ENCODE measurements at regions not wholly inside any gene's neighbourhood (a gene's known extent, or its start where the extent isn't known, plus 50 kb on each side); places are given as distances from the start of the nearest gene placed in this dataset.

GRCh38 chr4:34723605-34724004 is 1520.7 kb downstream of the ARAP2 start:
- Histone ChIP-seq H3K4me3 (ENCODE audit: low read depth, low read length, poor library complexity, severe bottlenecking) (no peak overlapping the region), H3K4me2 (ENCODE audit: low read length) (no peak overlapping the region), H2AFZ (ENCODE audit: low read length) (no peak overlapping the region), H3K36me3 (ENCODE audit: insufficient read depth, low read length) (no peaks in the 10 kb centered on the region), H4K20me1 (ENCODE audit: insufficient read depth, low read length) (no peaks in the 10 kb centered on the region), H3K9ac (ENCODE audit: low read length) (no peak overlapping the region), H3K4me1 (ENCODE audit: insufficient read depth, low read length, severe bottlenecking) (no peaks in the 10 kb centered on the region), H3K9me2 (ENCODE audit: low read depth, low read length) (no peaks in the 10 kb centered on the region), H3K27ac (ENCODE audit: low read depth, low read length, poor library complexity, severe bottlenecking) (no peak overlapping the region), H3K9me3 (ENCODE audit: low read length) (no peaks in the 10 kb centered on the region), H3K79me2 (ENCODE audit: insufficient read depth, low read length) (no peaks in the 10 kb centered on the region), H3K27me3 (ENCODE audit: insufficient read depth, low read length) (no peaks in the 10 kb centered on the region), H3F3A (ENCODE audit: insufficient read depth, low read length) (no peaks in the 10 kb centered on the region)
- no peak for TF ChIP-seq EZH2 (IDR thresholded peaks at IDR 0.05; ENCODE audit: borderline replicate concordance, low read length)

GRCh38 chr4:34724491-34724890 is 1519.8 kb downstream of the ARAP2 start:
- Histone ChIP-seq H3K4me3 (ENCODE audit: low read depth, low read length, poor library complexity, severe bottlenecking) (no peak overlapping the region), H3K9me3 (ENCODE audit: low read length) (no peaks in the 10 kb centered on the region), H3K9me2 (ENCODE audit: low read depth, low read length) (no peaks in the 10 kb centered on the region), H3K9ac (ENCODE audit: low read length) (no peak overlapping the region), H3K27me3 (ENCODE audit: insufficient read depth, low read length) (no peaks in the 10 kb centered on the region), H2AFZ (ENCODE audit: low read length) (no peak overlapping the region), H3F3A (ENCODE audit: insufficient read depth, low read length) (no peaks in the 10 kb centered on the region), H3K27ac (ENCODE audit: low read depth, low read length, poor library complexity, severe bottlenecking) (no peak overlapping the region), H3K4me1 (ENCODE audit: insufficient read depth, low read length, severe bottlenecking) (no peaks in the 10 kb centered on the region), H3K79me2 (ENCODE audit: insufficient read depth, low read length) (no peaks in the 10 kb centered on the region), H3K36me3 (ENCODE audit: insufficient read depth, low read length) (no peaks in the 10 kb centered on the region), H3K4me2 (ENCODE audit: low read length) (no peak overlapping the region), H4K20me1 (ENCODE audit: insufficient read depth, low read length) (no peaks in the 10 kb centered on the region)
- no peak for TF ChIP-seq CTCF (IDR thresholded peaks at IDR 0.05; ENCODE audit: low read length)

- Histone ChIP-seq H3K9me2 (ENCODE audit: low read depth, low read length) (no peaks in the 10 kb centered on the region), H4K20me1 (ENCODE audit: insufficient read depth, low read length) (no peaks in the 10 kb centered on the region), H3K27ac (ENCODE audit: low read depth, low read length, poor library complexity, severe bottlenecking) (no peak overlapping the region), H3K9me3 (ENCODE audit: low read length) (no peaks in the 10 kb centered on the region), H3K9ac (ENCODE audit: low read length) (no peak overlapping the region), H3K36me3 (ENCODE audit: insufficient read depth, low read length) (no peaks in the 10 kb centered on the region), H2AFZ (ENCODE audit: low read length) (no peak overlapping the region), H3K79me2 (ENCODE audit: insufficient read depth, low read length) (no peaks in the 10 kb centered on the region), H3K27me3 (ENCODE audit: insufficient read depth, low read length) (no peaks in the 10 kb centered on the region), H3K4me3 (ENCODE audit: low read depth, low read length, poor library complexity, severe bottlenecking) (no peak overlapping the region), H3K4me1 (ENCODE audit: insufficient read depth, low read length, severe bottlenecking) (no peaks in the 10 kb centered on the region), H3K4me2 (ENCODE audit: low read length) (no peak overlapping the region), H3F3A (ENCODE audit: insufficient read depth, low read length) (no peaks in the 10 kb centered on the region)
- TF ChIP-seq EZH2 (IDR thresholded peaks at IDR 0.05; ENCODE audit: borderline replicate concordance, low read length) (no peak), CTCF (IDR thresholded peaks at IDR 0.05; ENCODE audit: low read length) (no peak)
These were observed 1513.2 kb downstream of the ARAP2 start for GRCh38 chr4:34731070-34731469.

- Histone ChIP-seq H3K36me3 (ENCODE audit: insufficient read depth, low read length) (no peaks in the 10 kb centered on the region), H3K9me3 (ENCODE audit: low read length) (no peaks in the 10 kb centered on the region), H3K27me3 (ENCODE audit: insufficient read depth, low read length) (no peaks in the 10 kb centered on the region), H3F3A (ENCODE audit: insufficient read depth, low read length) (no peaks in the 10 kb centered on the region), H4K20me1 (ENCODE audit: insufficient read depth, low read length) (no peaks in the 10 kb centered on the region), H3K27ac (ENCODE audit: low read depth, low read length, poor library complexity, severe bottlenecking) (no peak overlapping the region), H2AFZ (ENCODE audit: low read length) (no peak overlapping the region), H3K9me2 (ENCODE audit: low read depth, low read length) (no peaks in the 10 kb centered on the region), H3K4me3 (ENCODE audit: low read depth, low read length, poor library complexity, severe bottlenecking) (no peak overlapping the region), H3K9ac (ENCODE audit: low read length) (no peak overlapping the region), H3K4me1 (ENCODE audit: insufficient read depth, low read length, severe bottlenecking) (no peaks in the 10 kb centered on the region), H3K4me2 (ENCODE audit: low read length) (no peak overlapping the region), H3K79me2 (ENCODE audit: insufficient read depth, low read length) (no peaks in the 10 kb centered on the region)
- TF ChIP-seq CTCF (IDR thresholded peaks at IDR 0.05; ENCODE audit: low read length) = no peak
These were observed 1512.0 kb downstream of the ARAP2 start for GRCh38 chr4:34732176-34732950.

Measured in OCI-LY1 (cell line).